Endothelial cell of umbilical vein (primary cell): ENCODE measurements at regions not wholly inside any gene's neighbourhood (a gene's known extent, or its start where the extent isn't known, plus 50 kb on each side); places are given as distances from the start of the nearest gene placed in this dataset.

Experiments used
- BruUV-seq: library from RNA; stranded (reverse); fragments of 400-500 nt; replicated peaks from 2 replicates; lab custom pipeline; 2021; lab: Mats Ljungman, UMichigan
- CTCF ChIA-PET: fragments of 300-600, 350-600 bp; sonication (Branson Sonifier 250); formaldehyde crosslinking; loops from one replicate; lab custom pipeline; 2021; ENCODE audit warnings: antibody characterized with exemption, inconsistent platforms; lab: Charles Lee
- POLR2A ChIA-PET: fragments of 300-600, 350-600 bp; sonication (Branson Sonifier 250); formaldehyde crosslinking; loops from one replicate; lab custom pipeline; 2021; ENCODE audit warnings: antibody characterized with exemption, inconsistent platforms; lab: Charles Lee
- DNase-seq: peaks from one replicate; pipeline ENCODE4 v3.0.0-alpha.2; 2011; ENCODE audit warnings: low read depth, low spot score
- FAIRE-seq: peaks from 2 replicates; lab custom pipeline; 2011; peaks lifted over from hg19 to GRCh38; lab: Jason Lieb, UNC
- H2AFZ ChIP-seq: 2 replicates; pipeline ENCODE4 v1.6.0; 2012; ENCODE audit warnings: low read depth, low read length, control low read depth, inconsistent platforms
- H3K27ac ChIP-seq: 2 replicates; pipeline ENCODE4 v1.5.1; 2011; ENCODE audit warnings: low read depth, mild to moderate bottlenecking, control low read depth, low read length, moderate library complexity; ENCODE audit not compliant: insufficient read depth
- H3K27me3 ChIP-seq, 2 experiments: 2 replicates each; pipeline versions ENCODE4 v1.6.0 to v1.6.1; 2011; ENCODE audit warnings: low read length in 2 of 2, mixed read lengths in 1 of 2; ENCODE audit not compliant: control insufficient read depth in 2 of 2, insufficient read depth in 2 of 2
- H3K36me3 ChIP-seq, 2 experiments: 2 replicates in 1 of 2; 3 replicates in 1 of 2; pipeline ENCODE4 v1.5.1; 2011; ENCODE audit warnings: low read length in 2 of 2, mild to moderate bottlenecking in 1 of 2, moderate library complexity in 1 of 2; ENCODE audit not compliant: control insufficient read depth in 2 of 2, insufficient read depth in 2 of 2; ENCODE audit errors: extremely low read depth in 1 of 2
- H3K4me1 ChIP-seq: 3 replicates; pipeline ENCODE4 v1.5.1; 2011; ENCODE audit warnings: mild to moderate bottlenecking, low read length; ENCODE audit not compliant: control insufficient read depth, insufficient read depth; ENCODE audit errors: extremely low read depth
- H3K4me2 ChIP-seq: 2 replicates; pipeline ENCODE4 v1.6.1; 2011; ENCODE audit warnings: low read length, control low read depth, mixed read lengths; ENCODE audit not compliant: insufficient read depth
- H3K4me3 ChIP-seq, 3 experiments: fragments of 200-600 bp in 1 of 3; sonication (generic), shearing (Covaris generic) in 1 of 3; replicated peaks in 1 of 3; 2 replicates each; pipeline ENCODE4 v1.5.1; 2011 to 2016; ENCODE audit warnings: control low read depth in 3 of 3, low read length in 3 of 3, mild to moderate bottlenecking in 2 of 3, inconsistent platforms in 1 of 3, low read depth in 1 of 3, moderate library complexity in 1 of 3; ENCODE audit not compliant: insufficient read depth in 1 of 3
- H3K79me2 ChIP-seq: 2 replicates; pipeline ENCODE4 v1.6.0; 2012; ENCODE audit warnings: low read length, inconsistent platforms; ENCODE audit not compliant: control insufficient read depth, insufficient read depth
- H3K9ac ChIP-seq: replicated peaks from 2 replicates; pipeline ENCODE3; 2011; ENCODE audit warnings: low read length, control low read depth; ENCODE audit not compliant: insufficient read depth; ENCODE audit errors: extremely low read depth
- H3K9me1 ChIP-seq: replicated peaks from 3 replicates; pipeline ENCODE4 v1.6.0; 2011; ENCODE audit warnings: mild to moderate bottlenecking, low read length; ENCODE audit not compliant: control insufficient read depth, insufficient read depth; ENCODE audit errors: extremely low read depth
- H3K9me3 ChIP-seq: replicated peaks from 2 replicates; pipeline ENCODE4 v1.5.1; 2012; ENCODE audit warnings: low read length, inconsistent platforms; ENCODE audit not compliant: control insufficient read depth, insufficient read depth
- H4K20me1 ChIP-seq: replicated peaks from 2 replicates; pipeline ENCODE3; 2011; ENCODE audit warnings: mild to moderate bottlenecking, low read length; ENCODE audit not compliant: control insufficient read depth, insufficient read depth; ENCODE audit errors: extremely low read depth
- EZH2 ChIP-seq: IDR thresholded peaks from 2 replicates; pipeline ENCODE4 v1.6.1; 2012; ENCODE audit warnings: borderline replicate concordance, low read depth, mild to moderate bottlenecking, moderate library complexity, low read length, inconsistent platforms; ENCODE audit not compliant: severe bottlenecking
- FOS ChIP-seq: IDR thresholded peaks from 2 replicates; pipeline ENCODE4 v1.6.1; 2011; ENCODE audit warnings: mild to moderate bottlenecking, low read length, moderate library complexity, borderline replicate concordance; ENCODE audit not compliant: insufficient read depth
- GATA2 ChIP-seq: IDR thresholded peaks from 2 replicates; pipeline ENCODE4 v1.7.0; 2011; ENCODE audit warnings: low read depth, mild to moderate bottlenecking, moderate library complexity, mixed read lengths, low read length; ENCODE audit not compliant: insufficient read length, insufficient read depth
- JUN ChIP-seq: IDR thresholded peaks from 2 replicates; pipeline ENCODE4 v1.6.1; 2011; ENCODE audit warnings: borderline replicate concordance, low read depth; ENCODE audit not compliant: insufficient read length, insufficient read depth
- MYC ChIP-seq: IDR thresholded peaks from one replicate; pipeline ENCODE4 v1.6.1; 2011; ENCODE audit warnings: mild to moderate bottlenecking, low read depth, low read length
- POLR2A ChIP-seq: IDR thresholded peaks from 2 replicates; pipeline ENCODE4 v1.6.1; 2012; ENCODE audit warnings: low read depth, mild to moderate bottlenecking, control low read depth, low read length
- POLR2AphosphoS5 ChIP-seq: IDR thresholded peaks from 2 replicates; pipeline ENCODE4 v1.6.1; 2012; ENCODE audit warnings: low read depth, mild to moderate bottlenecking, control low read depth, low read length, moderate library complexity; ENCODE audit not compliant: insufficient read depth
- dilution Hi-C: fragments of 300-500 bp; cut with MboI; formaldehyde crosslinking; loops from one replicate; pipeline ENCODE4 v1.15.0; 2019; ENCODE audit warnings: low sequenced_read_pairs; ENCODE audit not compliant: extremely low pct_ligation_motif_present
- intact Hi-C: fragments of 100-400 bp; cut with micrococcal nuclease; formaldehyde crosslinking; loops from one replicate; pipeline ENCODE4 v1.10.0; 2022
- TF ChIP-seq, protein P1 (sequence below), 2 donors: IDR thresholded peaks; 1 replicate in 1 of 2; 2 replicates in 1 of 2; pipeline ENCODE4 v1.5.1; 2011; ENCODE audit warnings: low read length in 2 of 2, mild to moderate bottlenecking in 2 of 2, moderate library complexity in 2 of 2, control low read depth in 1 of 2, inconsistent platforms in 1 of 2, low read depth in 1 of 2; ENCODE audit not compliant: insufficient read depth in 1 of 2; ENCODE audit errors: extremely low read depth in 1 of 2
- TF ChIP-seq, protein P2 (sequence below): IDR thresholded peaks from 2 replicates; pipeline ENCODE4 v1.6.1; 2011; ENCODE audit not compliant: insufficient read depth, insufficient read length

DNA sequence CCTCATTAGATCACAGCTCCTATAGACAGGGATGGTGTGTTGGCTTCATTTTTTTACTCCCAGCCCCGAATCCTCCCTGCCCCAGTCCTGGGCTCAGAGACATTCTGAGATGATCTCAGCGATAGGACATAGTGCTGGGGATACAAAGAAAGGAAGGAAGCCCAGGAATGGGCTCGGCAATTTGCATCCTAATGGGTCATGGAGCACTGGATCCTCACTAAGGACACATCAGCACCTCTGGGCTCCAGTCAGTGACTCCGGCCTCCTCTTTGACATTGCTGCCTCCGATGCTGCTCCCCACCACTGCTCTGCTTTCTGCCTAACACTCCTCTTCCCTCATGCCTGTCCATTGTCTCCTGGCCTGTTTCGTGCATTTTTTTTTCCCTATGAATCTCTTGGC lies 489.1 kb downstream of the STK39 start:
- no peaks in the 10 kb centered on the region for H3K9me1 ChIP-seq
- BruUV-seq = no TSS peak
- no peak overlapping the region for H3K4me2 ChIP-seq
- no peaks in the 10 kb centered on the region for H3K4me1 ChIP-seq
- TF ChIP-seq, protein P1, sequence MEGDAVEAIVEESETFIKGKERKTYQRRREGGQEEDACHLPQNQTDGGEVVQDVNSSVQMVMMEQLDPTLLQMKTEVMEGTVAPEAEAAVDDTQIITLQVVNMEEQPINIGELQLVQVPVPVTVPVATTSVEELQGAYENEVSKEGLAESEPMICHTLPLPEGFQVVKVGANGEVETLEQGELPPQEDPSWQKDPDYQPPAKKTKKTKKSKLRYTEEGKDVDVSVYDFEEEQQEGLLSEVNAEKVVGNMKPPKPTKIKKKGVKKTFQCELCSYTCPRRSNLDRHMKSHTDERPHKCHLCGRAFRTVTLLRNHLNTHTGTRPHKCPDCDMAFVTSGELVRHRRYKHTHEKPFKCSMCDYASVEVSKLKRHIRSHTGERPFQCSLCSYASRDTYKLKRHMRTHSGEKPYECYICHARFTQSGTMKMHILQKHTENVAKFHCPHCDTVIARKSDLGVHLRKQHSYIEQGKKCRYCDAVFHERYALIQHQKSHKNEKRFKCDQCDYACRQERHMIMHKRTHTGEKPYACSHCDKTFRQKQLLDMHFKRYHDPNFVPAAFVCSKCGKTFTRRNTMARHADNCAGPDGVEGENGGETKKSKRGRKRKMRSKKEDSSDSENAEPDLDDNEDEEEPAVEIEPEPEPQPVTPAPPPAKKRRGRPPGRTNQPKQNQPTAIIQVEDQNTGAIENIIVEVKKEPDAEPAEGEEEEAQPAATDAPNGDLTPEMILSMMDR (IDR thresholded peaks at IDR 0.05; ENCODE audit: extremely low read depth in 1 of 2, insufficient read depth in 1 of 2, low read depth in 1 of 2, low read length in 2 of 2) = no peak
- TF ChIP-seq POLR2AphosphoS5 = no peak
- TF ChIP-seq, protein P2, sequence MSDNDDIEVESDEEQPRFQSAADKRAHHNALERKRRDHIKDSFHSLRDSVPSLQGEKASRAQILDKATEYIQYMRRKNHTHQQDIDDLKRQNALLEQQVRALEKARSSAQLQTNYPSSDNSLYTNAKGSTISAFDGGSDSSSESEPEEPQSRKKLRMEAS = no peak
- TF ChIP-seq POLR2A = no peak
- no peak for TF ChIP-seq MYC
- TF ChIP-seq JUN = no peak
- no peak for TF ChIP-seq EZH2
- no peak for TF ChIP-seq FOS
- TF ChIP-seq GATA2 = no peak
- no peaks in the 10 kb centered on the region for H3K9me3 ChIP-seq
- H3K36me3 ChIP-seq = no peaks in the 10 kb centered on the region
- H3K79me2 ChIP-seq = no peaks in the 10 kb centered on the region
- H3K9ac ChIP-seq = no peak overlapping the region
- no peak overlapping the region for H3K4me3 ChIP-seq
- dilution Hi-C loops (no loop called here), intact Hi-C loops (no loop called here)
- H4K20me1 ChIP-seq = no peaks in the 10 kb centered on the region
- FAIRE-seq = no peak
- H3K27ac ChIP-seq = no peak overlapping the region
- H2AFZ ChIP-seq = no peak overlapping the region
- DNase-seq = no peak
- CTCF ChIA-PET = no interaction called here
- POLR2A ChIA-PET = no interaction called here
- H3K27me3 ChIP-seq = no peaks in the 10 kb centered on the region
